GM18517 (cell line): ENCODE measurements at regions not wholly inside any gene's neighbourhood (a gene's known extent, or its start where the extent isn't known, plus 50 kb on each side); places are given as distances from the start of the nearest gene placed in this dataset.

ENCODE experiments used
- ATAC-seq: cut with Tn5 transposase; IDR thresholded peaks from one replicate; pipeline ENCODE4 v1.9.1; 2021; ENCODE audit warnings: mild to moderate bottlenecking, moderate library complexity; ENCODE audit not compliant: unreplicated experiment

DNA sequence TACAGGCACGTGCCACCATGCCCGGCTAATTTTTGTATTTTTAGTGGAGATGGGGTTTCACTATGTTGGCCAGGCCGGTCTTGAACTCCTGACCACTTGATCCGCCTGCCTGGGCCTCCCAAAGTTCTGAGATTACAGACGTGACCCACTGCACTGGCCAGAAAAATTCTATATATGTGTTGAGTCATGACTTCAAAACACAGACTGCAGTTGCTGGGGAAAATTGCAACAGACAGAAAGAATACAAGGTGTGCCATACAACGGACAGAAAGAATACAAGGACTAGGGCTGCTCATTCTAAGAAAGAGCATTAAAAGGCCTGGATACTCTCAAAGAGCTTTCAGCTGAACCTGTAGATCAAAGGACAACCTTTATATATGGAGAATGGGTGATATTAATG lies 109.6 kb upstream of the ACSL4 start:
- no peak for ATAC-seq

GRCh38 chrX:109843963-109844751 lies 111.1 kb upstream of the ACSL4 start:
- peak; percentile 44 for ATAC-seq

GRCh38 chrX:109844986-109845385 lies 111.9 kb upstream of the ACSL4 start:
- no peak for ATAC-seq

DNA sequence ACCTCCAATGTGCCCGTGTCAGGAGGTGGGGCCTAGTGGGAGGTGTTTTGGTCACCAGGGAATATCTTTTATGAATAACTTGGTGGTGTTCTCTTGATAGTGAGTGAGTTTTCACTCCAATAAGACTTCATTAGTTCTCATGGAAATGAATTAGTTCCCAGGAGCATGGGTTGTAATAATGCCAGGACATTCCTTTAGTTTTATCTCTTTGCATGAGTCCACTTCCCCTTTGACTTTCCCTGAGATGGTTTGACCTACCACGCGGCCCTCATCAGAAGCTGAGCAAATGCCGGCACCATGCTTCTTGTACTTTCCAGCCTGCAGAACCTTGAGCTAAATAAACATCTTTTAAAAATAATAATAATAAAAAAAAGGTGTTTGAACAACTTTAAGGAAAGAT lies 112.9 kb upstream of the ACSL4 start:
- ATAC-seq: no peak

GRCh38 chrX:109847257-109848187 lies 114.5 kb upstream of the ACSL4 start:
- no peak for ATAC-seq

DNA sequence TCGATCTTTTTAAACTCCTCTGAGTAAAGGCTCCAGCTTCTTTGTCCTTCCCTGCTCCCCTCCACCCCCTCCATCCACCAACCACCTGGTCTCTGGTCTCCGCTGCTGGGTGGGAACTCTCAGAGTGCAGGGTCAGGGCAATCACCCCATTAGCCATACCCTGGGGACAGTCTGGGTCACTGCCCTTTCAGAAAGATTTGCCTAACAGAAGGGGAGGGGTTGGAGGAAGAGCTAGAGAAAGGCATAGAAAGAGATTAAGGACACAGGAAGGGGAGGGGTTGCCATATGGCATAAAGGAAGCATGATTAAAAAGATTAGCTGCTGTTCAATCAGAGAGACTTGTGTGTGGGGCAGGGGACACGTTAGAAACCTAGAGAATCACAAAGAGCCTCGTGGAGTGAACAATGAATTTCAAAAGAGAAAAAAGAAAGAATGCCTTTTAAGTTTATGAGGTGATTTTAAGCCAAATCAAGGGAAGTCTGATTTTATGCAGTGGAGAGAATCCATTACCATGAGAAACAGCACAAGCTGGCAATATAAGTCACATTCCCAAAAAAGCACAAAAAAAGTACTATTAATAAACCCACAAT lies 115.5 kb upstream of the ACSL4 start:
- peak; percentile 84 for ATAC-seq

GRCh38 chrX:109854096-109854495 lies 121.0 kb upstream of the ACSL4 start:
- ATAC-seq: no peak

DNA sequence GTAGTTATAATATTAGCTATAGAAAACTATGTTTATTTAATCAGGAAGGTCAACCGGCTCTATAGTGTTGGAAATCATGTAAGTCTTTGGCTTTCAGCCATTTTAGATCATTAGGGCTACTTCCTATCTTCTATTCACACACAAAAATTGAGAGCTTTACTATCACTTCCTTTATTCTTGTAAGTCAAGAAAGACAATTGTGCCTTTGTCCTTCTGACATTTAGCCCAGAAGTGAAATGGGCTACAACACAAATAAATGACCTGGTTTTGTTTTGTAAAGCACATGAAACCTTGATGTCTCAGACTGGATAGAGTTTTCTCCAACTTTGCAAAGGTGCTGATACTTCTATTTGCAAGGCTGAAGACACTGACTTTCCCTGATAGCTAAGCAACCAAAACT lies 122.4 kb upstream of the ACSL4 start:
- peak; percentile 75 for ATAC-seq

- ATAC-seq: no peak
Measured at GRCh38 chrX:109856974-109857373, 123.9 kb upstream of the ACSL4 start.

- ATAC-seq: no peak
Measured at GRCh38 chrX:109857584-109858228, 124.6 kb upstream of the ACSL4 start.

DNA sequence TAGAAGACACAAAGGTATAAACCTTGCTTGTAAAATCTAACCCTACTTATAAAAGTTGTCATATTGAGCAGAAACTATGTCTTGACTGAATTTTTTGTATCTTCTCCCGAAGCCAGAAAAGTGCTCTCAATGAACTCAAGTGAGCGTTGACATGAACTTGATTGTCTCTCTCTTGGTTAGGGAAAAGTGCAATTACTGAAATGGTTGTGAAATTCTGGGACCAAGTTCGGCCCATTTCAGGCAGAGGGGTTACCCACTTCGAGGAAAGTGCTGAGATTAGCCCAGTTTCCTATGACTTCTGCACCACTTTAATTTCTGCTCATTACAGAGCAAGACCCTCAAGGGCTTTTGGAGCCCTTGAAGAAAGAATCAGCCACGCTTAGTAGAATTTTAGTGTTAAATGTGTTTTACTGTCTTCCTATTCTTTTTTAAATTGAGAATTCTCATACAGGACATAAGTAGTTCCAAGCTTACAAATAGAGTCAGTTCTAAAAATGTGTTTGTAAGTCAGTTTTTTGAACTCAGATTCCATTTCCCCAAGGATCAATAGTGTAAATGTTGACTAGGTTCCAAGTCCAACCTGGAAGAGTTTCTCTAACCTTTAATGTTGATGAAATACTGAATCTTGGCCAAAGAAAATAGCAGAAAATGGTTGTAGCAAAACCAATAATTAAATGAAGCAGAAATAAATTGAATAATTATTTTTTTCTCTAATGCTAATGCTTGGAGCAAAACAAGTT lies 125.7 kb upstream of the ACSL4 start:
- no peak for ATAC-seq

- no peak for ATAC-seq
Measured at GRCh38 chrX:109859651-109860050, 126.6 kb upstream of the ACSL4 start.

- ATAC-seq: no peak
Measured at GRCh38 chrX:109862433-109862832, 129.4 kb upstream of the ACSL4 start.

DNA sequence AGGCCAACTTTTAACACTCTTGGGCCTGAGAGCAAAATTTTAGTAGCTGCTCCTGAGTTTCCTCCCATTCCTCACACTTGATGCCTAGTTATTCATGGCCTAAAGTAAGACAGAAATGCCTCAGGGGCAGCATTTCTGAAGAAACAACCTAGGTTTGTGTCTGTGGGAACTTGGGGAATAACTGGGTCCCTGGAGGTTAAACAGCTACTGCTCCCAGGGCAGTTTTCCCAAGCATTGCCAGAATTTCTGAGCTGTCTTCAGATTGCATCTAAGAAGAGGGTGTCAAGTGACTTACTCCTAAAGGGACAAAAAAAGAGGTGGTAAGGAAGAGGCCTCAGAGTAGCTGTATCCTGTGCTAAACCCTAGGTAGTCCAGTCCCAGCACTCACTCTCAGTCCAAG lies 130.8 kb upstream of the ACSL4 start:
- no peak for ATAC-seq

DNA sequence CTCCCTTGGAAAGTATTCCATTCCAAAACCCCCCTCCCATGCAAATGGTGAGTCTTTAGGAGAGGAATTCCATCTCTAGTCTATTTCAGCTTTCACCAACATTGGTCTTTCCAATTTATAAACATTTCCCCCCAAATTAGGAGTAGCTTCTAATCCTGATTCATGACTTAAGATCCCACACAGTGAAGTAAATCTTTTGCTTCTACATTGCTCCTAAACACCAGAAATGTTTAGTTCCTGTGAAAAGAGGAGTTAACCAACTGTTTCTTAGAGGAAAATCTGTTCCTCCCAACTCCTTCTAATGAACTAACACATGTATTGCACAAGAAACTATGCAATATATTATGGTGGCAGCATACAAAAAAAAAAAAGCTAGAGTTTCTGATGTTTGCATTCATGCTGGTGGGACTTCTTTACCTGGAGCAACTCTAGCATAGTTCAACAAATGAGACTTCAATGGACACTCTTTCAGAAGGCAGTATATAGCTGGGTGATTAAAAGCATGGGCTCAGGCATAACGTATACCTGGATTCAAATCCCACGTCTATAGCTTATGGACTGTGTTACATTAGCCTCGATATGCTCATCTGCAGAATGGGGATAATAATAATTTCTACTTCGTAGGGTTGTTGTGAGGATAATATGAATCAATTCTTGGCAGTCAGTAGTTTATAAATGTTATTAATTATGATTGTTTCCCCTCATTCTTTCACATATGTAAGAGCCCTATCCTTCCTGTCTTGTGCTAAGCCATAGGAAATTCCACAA lies 131.6 kb upstream of the TMEM164 start:
- no peak for ATAC-seq

- no peak for ATAC-seq
Measured at GRCh38 chrX:109872021-109872732, 130.7 kb upstream of the TMEM164 start.

GRCh38 chrX:109873574-109873973 lies 129.3 kb upstream of the TMEM164 start:
- no peak for ATAC-seq

DNA sequence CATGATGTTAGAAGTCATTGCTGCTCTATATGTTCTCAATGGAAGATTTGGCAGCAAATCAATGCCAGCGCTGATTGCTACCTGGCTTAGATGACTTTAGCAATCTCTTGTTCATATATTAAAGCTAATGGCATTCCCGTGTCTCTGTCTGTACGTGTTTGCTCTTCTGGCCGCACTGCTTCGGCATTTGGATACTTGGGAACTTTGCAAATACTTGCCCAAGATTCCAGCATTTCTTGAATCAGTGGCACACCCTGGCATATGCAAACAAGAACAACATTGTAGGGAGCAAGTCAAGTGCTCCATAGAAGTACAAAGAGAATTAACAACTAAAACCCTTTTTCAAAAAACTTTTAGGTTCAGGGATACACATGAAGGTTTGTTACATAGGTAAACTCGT lies 128.9 kb upstream of the TMEM164 start:
- no peak for ATAC-seq

DNA sequence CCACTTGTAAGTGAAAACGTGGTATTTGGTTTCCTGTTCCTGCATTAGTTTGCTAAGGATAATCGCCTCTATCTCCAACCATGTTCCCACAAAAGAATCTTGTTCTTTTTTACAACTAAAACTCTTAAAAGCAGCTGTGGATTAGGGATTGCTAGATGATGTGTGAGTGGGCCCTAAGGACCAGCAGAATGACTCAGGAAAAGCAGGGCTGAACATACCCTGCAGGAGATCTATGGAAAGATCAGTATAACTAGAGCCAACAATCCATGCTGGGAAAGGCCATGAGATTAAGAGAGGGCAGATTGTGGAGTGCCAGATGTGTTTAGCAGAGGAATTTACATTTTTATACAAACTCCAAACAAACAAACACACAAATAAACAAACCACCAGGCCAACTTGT lies 128.4 kb upstream of the TMEM164 start:
- ATAC-seq: no peak
